ENCODE measurements at regions not wholly inside any gene's neighbourhood (a gene's known extent, or its start where the extent isn't known, plus 50 kb on each side); places are given as distances from the start of the nearest gene placed in this dataset.

DNA sequence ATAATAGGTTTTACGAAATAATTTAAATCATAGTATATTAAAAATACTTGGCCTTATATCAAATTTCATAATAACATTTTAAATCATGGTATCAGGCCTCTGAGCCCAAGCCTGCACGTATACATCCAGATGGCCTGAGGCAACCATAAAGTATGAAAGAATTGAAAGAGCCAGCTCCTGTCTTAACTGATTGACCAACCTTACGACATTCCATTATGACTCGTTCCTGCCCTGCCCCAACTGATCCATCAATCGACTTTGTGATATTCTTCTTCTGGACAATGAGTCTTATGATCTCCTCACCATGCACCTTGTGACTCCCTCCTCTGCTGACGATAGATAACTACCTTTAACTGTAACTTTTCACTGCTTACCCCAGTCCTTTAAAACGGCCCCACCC, 545.0 kb downstream of the MTRR start:
- TF ChIP-seq, protein P1, sequence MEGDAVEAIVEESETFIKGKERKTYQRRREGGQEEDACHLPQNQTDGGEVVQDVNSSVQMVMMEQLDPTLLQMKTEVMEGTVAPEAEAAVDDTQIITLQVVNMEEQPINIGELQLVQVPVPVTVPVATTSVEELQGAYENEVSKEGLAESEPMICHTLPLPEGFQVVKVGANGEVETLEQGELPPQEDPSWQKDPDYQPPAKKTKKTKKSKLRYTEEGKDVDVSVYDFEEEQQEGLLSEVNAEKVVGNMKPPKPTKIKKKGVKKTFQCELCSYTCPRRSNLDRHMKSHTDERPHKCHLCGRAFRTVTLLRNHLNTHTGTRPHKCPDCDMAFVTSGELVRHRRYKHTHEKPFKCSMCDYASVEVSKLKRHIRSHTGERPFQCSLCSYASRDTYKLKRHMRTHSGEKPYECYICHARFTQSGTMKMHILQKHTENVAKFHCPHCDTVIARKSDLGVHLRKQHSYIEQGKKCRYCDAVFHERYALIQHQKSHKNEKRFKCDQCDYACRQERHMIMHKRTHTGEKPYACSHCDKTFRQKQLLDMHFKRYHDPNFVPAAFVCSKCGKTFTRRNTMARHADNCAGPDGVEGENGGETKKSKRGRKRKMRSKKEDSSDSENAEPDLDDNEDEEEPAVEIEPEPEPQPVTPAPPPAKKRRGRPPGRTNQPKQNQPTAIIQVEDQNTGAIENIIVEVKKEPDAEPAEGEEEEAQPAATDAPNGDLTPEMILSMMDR (conservative IDR thresholded peaks at IDR 0.05; ENCODE audit: low read length), result no peak
- TF ChIP-seq EZH2phosphoT487 (IDR thresholded peaks at IDR 0.05; ENCODE audit: borderline replicate concordance, low read depth, low read length), result no peak
